Activated CD4-positive, alpha-beta memory T cell treated with anti-CD3 and anti-CD28 coated beads, Interleukin-2, amount 10 ng/mL, durations not matched to agents 7 days and 5 days (primary cell): ENCODE measurements at regions not wholly inside any gene's neighbourhood (a gene's known extent, or its start where the extent isn't known, plus 50 kb on each side); places are given as distances from the start of the nearest gene placed in this dataset.

ENCODE experiments used
- CTCF ChIA-PET: fragments of 350-600 bp; sonication (Branson Sonifier 250); formaldehyde crosslinking; loops from one replicate; lab custom pipeline; 2021; ENCODE audit warnings: antibody characterized with exemption, inconsistent platforms; lab: Charles Lee
- POLR2A ChIA-PET: fragments of 350-600 bp; sonication (Branson Sonifier 250); formaldehyde crosslinking; loops from one replicate; lab custom pipeline; 2021; ENCODE audit warnings: antibody characterized with exemption; lab: Charles Lee
- DNase-seq: peaks from one replicate; pipeline ENCODE4 v3.0.0-alpha.2; 2020
- H3K27ac Mint-ChIP-seq: one replicate; pipeline ENCODE4 v1.8.0; 2021; ENCODE audit warnings: mild to moderate bottlenecking, mixed read lengths
- H3K27me3 Mint-ChIP-seq: one replicate; pipeline ENCODE4 v1.8.0; 2021; ENCODE audit warnings: mixed read lengths
- H3K36me3 Mint-ChIP-seq: one replicate; pipeline ENCODE4 v1.8.0; 2021; ENCODE audit warnings: low read depth, mixed read lengths
- H3K4me1 Mint-ChIP-seq: one replicate; pipeline ENCODE4 v1.8.0; 2021; ENCODE audit warnings: mixed read lengths
- H3K4me3 Mint-ChIP-seq: one replicate; pipeline ENCODE4 v1.8.0; 2021; ENCODE audit warnings: mild to moderate bottlenecking, mixed read lengths
- H3K9me3 Mint-ChIP-seq: one replicate; pipeline ENCODE4 v1.8.0; 2021; ENCODE audit warnings: mixed read lengths

DNA sequence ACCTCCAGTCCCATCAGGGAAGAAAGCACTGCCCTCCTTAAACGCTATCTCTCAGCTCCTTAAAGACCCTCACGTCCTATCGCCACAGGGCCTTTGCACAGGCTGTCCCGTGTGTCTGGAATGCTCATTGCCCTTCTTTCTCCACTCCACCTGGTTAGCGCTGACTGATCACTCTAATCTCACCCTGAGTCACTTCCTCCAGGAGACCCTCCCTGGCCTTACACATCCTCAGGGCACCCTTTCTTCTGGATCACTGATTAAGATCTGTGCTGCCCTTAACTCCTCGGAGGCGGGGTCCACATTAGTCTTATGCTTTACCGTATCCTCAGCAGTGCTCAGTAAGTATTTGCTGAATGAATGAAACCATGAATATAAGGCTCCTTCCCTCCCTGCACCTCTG lies 94.7 kb downstream of the SYNE3 start:
- Mint-ChIP-seq H3K27ac (no peak overlapping the region), H3K4me3 (no peak overlapping the region), H3K4me1 (no peaks in the 10 kb centered on the region), H3K27me3 (no peaks in the 10 kb centered on the region), H3K36me3 (peaks cover 82% of the 10 kb centered on the region), H3K9me3 (no peaks in the 10 kb centered on the region)
- CTCF ChIA-PET, result no interaction called here
- no peak for DNase-seq
- POLR2A ChIA-PET, result no interaction called here

GRCh38 chr14:95420060-95420459 lies 96.4 kb downstream of the SYNE3 start:
- no peak for DNase-seq
- ChIA-PET CTCF (no interaction called here), POLR2A (no interaction called here)
- Mint-ChIP-seq H3K4me3 (no peak overlapping the region), H3K36me3 (peaks cover 87% of the 10 kb centered on the region), H3K27me3 (no peaks in the 10 kb centered on the region), H3K4me1 (no peaks in the 10 kb centered on the region), H3K9me3 (no peaks in the 10 kb centered on the region), H3K27ac (no peak overlapping the region)

- H3K27ac Mint-ChIP-seq, result no peak overlapping the region
- no peak overlapping the region for H3K4me3 Mint-ChIP-seq
- no peaks in the 10 kb centered on the region for H3K4me1 Mint-ChIP-seq
- ChIA-PET CTCF (no interaction called here), POLR2A (no interaction called here)
- no peaks in the 10 kb centered on the region for H3K27me3 Mint-ChIP-seq
- H3K9me3 Mint-ChIP-seq, result no peaks in the 10 kb centered on the region
- DNase-seq, result no peak
- H3K36me3 Mint-ChIP-seq, result peaks cover 82% of the 10 kb centered on the region
These were observed 96.9 kb downstream of the SYNE3 start for GRCh38 chr14:95419569-95419968.

DNA sequence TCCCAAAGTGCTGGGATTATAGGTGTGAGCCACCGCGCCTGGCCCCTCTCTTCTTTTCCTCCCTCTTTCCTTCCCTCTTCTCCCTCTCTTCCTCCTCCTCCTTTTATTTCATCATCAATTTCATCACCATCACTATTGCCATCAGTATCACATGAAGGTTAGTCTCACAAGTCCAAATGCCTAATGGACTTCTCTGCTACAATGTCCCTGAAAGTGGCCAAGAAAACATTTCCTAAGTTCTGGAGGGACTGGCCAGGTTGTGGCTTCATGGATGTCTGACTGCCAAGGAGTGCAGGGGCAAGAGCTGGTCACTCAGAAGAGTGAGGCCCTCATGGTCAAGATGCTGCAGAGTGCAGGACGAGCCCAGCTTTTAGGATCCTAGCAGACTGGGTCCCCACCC lies 97.6 kb downstream of the SYNE3 start:
- Mint-ChIP-seq H3K27me3 (no peaks in the 10 kb centered on the region), H3K36me3 (peaks cover 77% of the 10 kb centered on the region), H3K27ac (no peak overlapping the region), H3K4me3 (no peak overlapping the region), H3K9me3 (no peaks in the 10 kb centered on the region), H3K4me1 (no peaks in the 10 kb centered on the region)
- DNase-seq, result no peak
- CTCF ChIA-PET, result no interaction called here
- POLR2A ChIA-PET, result no interaction called here

GRCh38 chr14:95417492-95417891 lies 97.8 kb upstream of the CLMN start:
- Mint-ChIP-seq H3K27ac (no peak overlapping the region), H3K27me3 (no peaks in the 10 kb centered on the region), H3K4me1 (no peaks in the 10 kb centered on the region), H3K9me3 (no peaks in the 10 kb centered on the region), H3K4me3 (no peak overlapping the region), H3K36me3 (peaks cover 74% of the 10 kb centered on the region)
- CTCF ChIA-PET, result interaction anchor here (1.3 kb wide), 1 partner anchor 10 kb away, joined by 3 read pairs; no protein-coding TSS in a partner anchor
- DNase-seq, result no peak
- POLR2A ChIA-PET, result no interaction called here

DNA sequence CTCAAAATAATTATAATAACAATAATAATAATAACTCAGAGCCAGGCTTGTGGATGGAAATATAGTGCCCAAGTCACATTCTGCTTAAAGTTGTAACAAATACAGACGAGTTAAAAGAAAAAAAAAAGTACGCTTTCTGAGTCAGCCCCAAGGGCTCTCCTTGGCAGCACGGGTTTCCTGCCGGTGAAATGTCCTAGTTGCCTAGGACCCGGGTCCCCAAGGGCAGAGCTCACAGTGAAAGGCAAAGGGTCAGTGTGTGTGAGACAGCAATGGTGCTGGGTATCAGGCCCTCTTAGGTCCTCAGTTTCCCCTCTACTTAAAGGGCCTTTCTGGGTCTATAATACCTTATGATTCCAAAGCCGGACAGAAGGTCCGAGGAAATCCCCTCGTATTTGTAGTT lies 96.3 kb upstream of the CLMN start:
- H3K27me3 Mint-ChIP-seq, result no peaks in the 10 kb centered on the region
- ChIA-PET CTCF (no interaction called here), POLR2A (no interaction called here)
- H3K36me3 Mint-ChIP-seq, result peaks cover 69% of the 10 kb centered on the region
- no peak overlapping the region for H3K27ac Mint-ChIP-seq
- no peaks in the 10 kb centered on the region for H3K9me3 Mint-ChIP-seq
- DNase-seq, result no peak
- no peak overlapping the region for H3K4me3 Mint-ChIP-seq
- H3K4me1 Mint-ChIP-seq, result no peaks in the 10 kb centered on the region

DNA sequence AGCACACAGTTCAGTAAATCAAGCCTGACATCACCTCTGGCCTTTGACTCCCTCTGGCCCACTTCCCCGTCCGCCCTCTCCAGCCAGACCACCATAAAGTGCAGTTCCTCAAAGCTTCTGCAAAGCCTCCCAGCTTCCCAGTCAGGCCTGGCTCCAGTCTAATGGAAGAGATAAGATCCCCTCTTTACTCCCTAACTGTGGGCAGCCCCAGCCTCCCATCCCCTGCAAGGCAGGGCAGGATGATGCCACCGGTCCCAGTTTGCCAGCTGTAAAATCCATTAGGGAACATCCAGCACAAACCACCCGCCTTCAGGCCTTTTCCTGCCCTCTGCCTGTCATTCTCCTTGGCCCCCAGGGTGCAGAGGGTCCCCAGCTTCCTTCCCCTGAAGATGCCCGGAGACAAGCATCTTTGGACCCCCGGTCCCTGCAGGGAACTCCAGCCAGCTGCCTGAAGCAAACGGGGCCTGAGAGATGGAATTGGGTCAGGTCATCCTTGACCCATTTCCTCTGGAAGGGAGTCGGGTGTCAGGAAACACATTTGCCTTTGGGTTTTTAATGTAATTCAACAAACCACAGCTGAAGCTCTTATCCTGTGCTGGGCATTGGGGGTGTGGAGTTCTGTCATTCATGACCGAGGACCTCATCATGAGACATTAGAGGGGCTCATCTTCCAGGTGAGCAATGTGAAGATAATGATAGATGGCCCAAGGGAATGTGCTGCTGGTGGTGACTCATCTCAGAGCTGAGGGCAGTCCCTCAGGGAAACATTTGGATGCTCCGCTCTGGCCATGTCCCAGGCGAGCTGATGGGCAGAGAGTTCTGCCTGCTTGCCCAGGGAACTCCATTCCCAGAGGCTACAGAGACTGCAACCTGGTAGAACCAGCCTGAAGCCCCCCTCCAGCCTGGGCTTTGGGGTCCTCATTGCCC lies 93.8 kb upstream of the CLMN start:
- Mint-ChIP-seq H3K4me3 (no peak overlapping the region), H3K27me3 (no peaks in the 10 kb centered on the region), H3K36me3 (peaks cover 58% of the 10 kb centered on the region), H3K9me3 (no peaks in the 10 kb centered on the region), H3K4me1 (no peaks in the 10 kb centered on the region), H3K27ac (no peak overlapping the region)
- POLR2A ChIA-PET, result no interaction called here
- CTCF ChIA-PET, result no interaction called here
- DNase-seq, result no peak

- Mint-ChIP-seq H3K36me3 (peaks cover 40% of the 10 kb centered on the region), H3K4me3 (no peak overlapping the region), H3K4me1 (no peaks in the 10 kb centered on the region), H3K27me3 (no peaks in the 10 kb centered on the region), H3K9me3 (no peaks in the 10 kb centered on the region), H3K27ac (no peak overlapping the region)
- CTCF ChIA-PET, result no interaction called here
- no peak for DNase-seq
- POLR2A ChIA-PET, result interaction anchor here (1.0 kb wide), 1 partner anchor 113 kb away, joined by 3 read pairs; no protein-coding TSS in a partner anchor
These were observed 91.1 kb upstream of the CLMN start for GRCh38 chr14:95410838-95411237.

GRCh38 chr14:95409477-95410272 lies 90.0 kb upstream of the CLMN start:
- H3K9me3 Mint-ChIP-seq, result no peaks in the 10 kb centered on the region
- no peak overlapping the region for H3K27ac Mint-ChIP-seq
- CTCF ChIA-PET, result interaction anchor here (1.1 kb wide), 1 partner anchor 17 kb away, joined by 3 read pairs; no protein-coding TSS in a partner anchor
- DNase-seq, result no peak
- no peaks in the 10 kb centered on the region for H3K27me3 Mint-ChIP-seq
- no peak overlapping the region for H3K4me3 Mint-ChIP-seq
- H3K36me3 Mint-ChIP-seq, result peaks cover 36% of the 10 kb centered on the region
- POLR2A ChIA-PET, result no interaction called here
- H3K4me1 Mint-ChIP-seq, result no peaks in the 10 kb centered on the region

DNA sequence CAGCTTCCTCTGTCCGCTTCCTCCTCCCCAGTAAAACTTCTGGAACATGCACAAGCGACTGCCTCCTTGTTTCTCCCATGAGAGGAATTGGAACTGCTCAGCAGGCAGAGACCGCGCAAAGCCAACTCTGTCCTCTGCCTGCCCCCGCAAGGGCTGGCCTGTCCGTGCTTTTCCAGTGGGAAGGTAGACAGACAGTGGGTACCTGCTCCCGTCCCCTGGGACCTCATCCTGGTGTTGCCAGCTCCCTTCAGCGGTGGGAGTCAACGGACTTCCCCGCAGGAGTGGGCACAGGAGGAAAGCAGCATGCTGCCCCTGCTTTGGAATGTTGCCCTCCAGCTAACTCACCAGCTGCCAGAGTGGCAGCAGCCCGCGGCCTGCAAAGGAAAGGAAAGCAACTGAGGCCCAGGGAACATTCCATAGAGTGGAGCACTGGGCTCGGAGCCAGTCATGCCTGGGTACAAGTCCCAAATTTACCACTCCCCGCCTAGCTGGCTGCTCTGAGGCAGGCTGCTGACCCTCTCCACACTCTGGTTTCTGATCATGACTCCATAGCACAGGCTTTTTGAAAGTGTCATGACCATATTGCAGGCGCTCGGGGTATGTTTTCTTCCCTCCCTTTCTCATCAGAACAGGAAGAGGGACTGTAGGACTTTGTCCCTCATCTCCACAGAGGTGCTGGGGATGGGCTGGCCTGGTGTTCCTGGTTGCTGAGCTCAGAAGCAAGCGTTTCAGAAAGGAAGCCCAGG lies 89.2 kb upstream of the CLMN start:
- H3K27me3 Mint-ChIP-seq, result no peaks in the 10 kb centered on the region
- no peak for DNase-seq
- ChIA-PET CTCF (interaction anchor here (1.1 kb wide), 1 partner anchor 18 kb away, joined by 3 read pairs; no protein-coding TSS in a partner anchor), POLR2A (no interaction called here)
- no peaks in the 10 kb centered on the region for H3K9me3 Mint-ChIP-seq
- H3K36me3 Mint-ChIP-seq, result peaks cover 33% of the 10 kb centered on the region
- no peak overlapping the region for H3K4me3 Mint-ChIP-seq
- no peaks in the 10 kb centered on the region for H3K4me1 Mint-ChIP-seq
- no peak overlapping the region for H3K27ac Mint-ChIP-seq

- no peak for DNase-seq
- H3K4me1 Mint-ChIP-seq, result no peaks in the 10 kb centered on the region
- ChIA-PET CTCF (no interaction called here), POLR2A (no interaction called here)
- no peaks in the 10 kb centered on the region for H3K27me3 Mint-ChIP-seq
- peaks cover 27% of the 10 kb centered on the region for H3K36me3 Mint-ChIP-seq
- H3K4me3 Mint-ChIP-seq, result no peak overlapping the region
- no peaks in the 10 kb centered on the region for H3K9me3 Mint-ChIP-seq
- H3K27ac Mint-ChIP-seq, result no peak overlapping the region
These were observed 87.6 kb upstream of the CLMN start for GRCh38 chr14:95407354-95407753.

DNA sequence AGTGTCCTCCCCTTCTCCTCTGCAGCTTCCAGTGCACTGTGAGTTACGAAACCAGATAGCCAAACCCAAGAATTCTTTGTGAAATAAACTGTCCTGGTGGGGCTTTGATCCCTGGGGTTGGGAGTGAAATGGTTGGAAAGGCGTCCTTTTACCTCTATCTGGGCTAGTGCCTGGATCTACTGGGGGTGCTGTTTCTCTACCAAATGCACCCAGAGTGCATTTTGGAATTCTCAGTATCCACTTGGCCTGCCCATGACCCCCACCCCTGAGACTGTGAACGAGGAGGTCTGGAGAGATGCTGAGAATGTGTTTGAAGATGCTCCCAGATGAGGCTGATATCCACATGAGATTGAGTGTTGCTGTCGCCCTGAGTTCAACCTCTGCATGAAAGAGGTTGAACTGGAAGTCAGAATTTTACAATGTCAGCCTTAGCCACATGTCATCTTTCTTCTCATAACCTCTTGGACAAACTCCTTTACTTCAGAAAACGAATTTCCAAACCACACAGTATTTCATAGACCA lies 87.1 kb upstream of the CLMN start:
- no peaks in the 10 kb centered on the region for H3K27me3 Mint-ChIP-seq
- no peak overlapping the region for H3K4me3 Mint-ChIP-seq
- DNase-seq, result no peak
- peaks cover 23% of the 10 kb centered on the region for H3K36me3 Mint-ChIP-seq
- ChIA-PET POLR2A (no interaction called here), CTCF (no interaction called here)
- H3K27ac Mint-ChIP-seq, result no peak overlapping the region
- no peaks in the 10 kb centered on the region for H3K9me3 Mint-ChIP-seq
- no peaks in the 10 kb centered on the region for H3K4me1 Mint-ChIP-seq

DNA sequence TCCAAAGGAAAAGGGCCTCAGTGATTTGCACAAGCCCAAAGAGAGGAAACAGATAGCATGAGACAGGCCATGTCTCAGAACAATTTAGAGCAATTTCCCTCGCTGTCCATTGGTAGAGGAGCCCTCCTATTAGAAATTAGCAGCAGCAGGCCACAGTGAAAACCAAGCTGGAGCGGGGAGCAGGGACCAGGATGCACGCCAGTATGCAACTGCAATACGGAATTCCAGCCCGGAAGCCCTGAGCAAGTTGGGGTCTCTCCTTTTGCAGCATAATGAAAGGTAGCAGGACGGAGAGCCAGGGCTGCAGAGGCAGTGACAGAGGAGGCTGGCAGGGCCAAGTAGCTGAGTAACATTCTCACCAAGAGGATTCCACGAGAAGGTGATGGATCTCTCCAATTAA lies 84.9 kb upstream of the CLMN start:
- ChIA-PET POLR2A (no interaction called here), CTCF (no interaction called here)
- Mint-ChIP-seq H3K4me3 (no peak overlapping the region), H3K36me3 (peaks cover 8% of the 10 kb centered on the region), H3K27ac (no peak overlapping the region), H3K4me1 (no peaks in the 10 kb centered on the region), H3K9me3 (no peaks in the 10 kb centered on the region), H3K27me3 (no peaks in the 10 kb centered on the region)
- no peak for DNase-seq
